ENCODE measurements at regions not wholly inside any gene's neighbourhood (a gene's known extent, or its start where the extent isn't known, plus 50 kb on each side); places are given as distances from the start of the nearest gene placed in this dataset.
A peak's percentile ranks its signal among the peaks of the same experiment; 100 is the strongest.

- CTCF ChIA-PET = no interaction called here
- Mint-ChIP-seq H3K9me3 (ENCODE audit: low read depth) (peaks cover 3% of the 10 kb centered on the region), H3K36me3 (peaks cover 1% of the 10 kb centered on the region), H3K27me3 (peaks cover 9% of the 10 kb centered on the region), H3K4me1 (no peaks in the 10 kb centered on the region), H3K27ac (no peak overlapping the region), H3K4me3 (no peak overlapping the region)
- DNase-seq (no peak), ATAC-seq (no peak)
Observed at GRCh38 chr12:41942354-41942753, 202.3 kb downstream of the GXYLT1 start.

GRCh38 chr12:41941079-41941478, 203.6 kb downstream of the GXYLT1 start:
- DNase-seq (no peak), ATAC-seq (no peak)
- Mint-ChIP-seq H3K9me3 (ENCODE audit: low read depth) (no peaks in the 10 kb centered on the region), H3K36me3 (peaks cover 1% of the 10 kb centered on the region), H3K4me1 (no peaks in the 10 kb centered on the region), H3K27me3 (peaks cover 15% of the 10 kb centered on the region), H3K4me3 (no peak overlapping the region), H3K27ac (no peak overlapping the region)
- CTCF ChIA-PET = no interaction called here

- no peaks in the 10 kb centered on the region for H3K4me1 Mint-ChIP-seq
- peaks cover 1% of the 10 kb centered on the region for H3K36me3 Mint-ChIP-seq
- CTCF ChIA-PET = no interaction called here
- H3K27me3 Mint-ChIP-seq = peaks cover 15% of the 10 kb centered on the region
- H3K9me3 Mint-ChIP-seq (ENCODE audit: low read depth) = no peaks in the 10 kb centered on the region
- ATAC-seq (no peak), DNase-seq (no peak)
- no peak overlapping the region for H3K4me3 Mint-ChIP-seq
- no peak overlapping the region for H3K27ac Mint-ChIP-seq
Observed at GRCh38 chr12:41940571-41940970, 204.1 kb downstream of the GXYLT1 start.

GRCh38 chr12:41936333-41936732, 208.3 kb downstream of the GXYLT1 start:
- Mint-ChIP-seq H3K36me3 (no peaks in the 10 kb centered on the region), H3K9me3 (ENCODE audit: low read depth) (no peaks in the 10 kb centered on the region), H3K27me3 (peaks cover 38% of the 10 kb centered on the region), H3K27ac (no peak overlapping the region), H3K4me1 (peaks cover 5% of the 10 kb centered on the region), H3K4me3 (no peak overlapping the region)
- no peak for ATAC-seq
- CTCF ChIA-PET = no interaction called here
- DNase-seq = no peak

GRCh38 chr12:41935911-41936310, 208.8 kb downstream of the GXYLT1 start:
- H3K36me3 Mint-ChIP-seq = no peaks in the 10 kb centered on the region
- CTCF ChIA-PET = no interaction called here
- no peak for DNase-seq
- peaks cover 7% of the 10 kb centered on the region for H3K4me1 Mint-ChIP-seq
- H3K9me3 Mint-ChIP-seq (ENCODE audit: low read depth) = no peaks in the 10 kb centered on the region
- H3K27ac Mint-ChIP-seq = no peak overlapping the region
- H3K4me3 Mint-ChIP-seq = no peak overlapping the region
- peaks cover 36% of the 10 kb centered on the region for H3K27me3 Mint-ChIP-seq
- no peak for ATAC-seq

GRCh38 chr12:41932470-41932991, 212.1 kb downstream of the GXYLT1 start:
- DNase-seq = no peak
- no peaks in the 10 kb centered on the region for H3K36me3 Mint-ChIP-seq
- peaks cover 39% of the 10 kb centered on the region for H3K27me3 Mint-ChIP-seq
- ATAC-seq = peak; percentile 51
- H3K9me3 Mint-ChIP-seq (ENCODE audit: low read depth) = no peaks in the 10 kb centered on the region
- H3K27ac Mint-ChIP-seq = no peak overlapping the region
- H3K4me1 Mint-ChIP-seq = peaks cover 7% of the 10 kb centered on the region
- H3K4me3 Mint-ChIP-seq = peak overlapping the region; percentile 53
- CTCF ChIA-PET = no interaction called here

GRCh38 chr12:41930866-41931437, 213.7 kb downstream of the GXYLT1 start:
- ATAC-seq = no peak
- Mint-ChIP-seq H3K9me3 (ENCODE audit: low read depth) (no peaks in the 10 kb centered on the region), H3K27ac (no peak overlapping the region), H3K27me3 (peaks cover 41% of the 10 kb centered on the region), H3K36me3 (no peaks in the 10 kb centered on the region), H3K4me1 (peaks cover 7% of the 10 kb centered on the region), H3K4me3 (peak overlapping the region; percentile 20)
- no peak for DNase-seq
- CTCF ChIA-PET = no interaction called here

- no peak for ATAC-seq
- no peak overlapping the region for H3K4me3 Mint-ChIP-seq
Observed at GRCh38 chr12:41924111-41924510, 220.6 kb downstream of the GXYLT1 start.

GRCh38 chr12:41923351-41923750, 221.3 kb downstream of the GXYLT1 start:
- no peaks in the 10 kb centered on the region for H3K36me3 Mint-ChIP-seq
- DNase-seq = no peak
- no peaks in the 10 kb centered on the region for H3K9me3 Mint-ChIP-seq (ENCODE audit: low read depth)
- peaks cover 23% of the 10 kb centered on the region for H3K27me3 Mint-ChIP-seq
- H3K4me1 Mint-ChIP-seq = no peaks in the 10 kb centered on the region
- no peak overlapping the region for H3K4me3 Mint-ChIP-seq
- ATAC-seq = no peak
- H3K27ac Mint-ChIP-seq = no peak overlapping the region
- CTCF ChIA-PET = no interaction called here

More at GRCh38 chr12:41924111-41924510, 220.6 kb downstream of the GXYLT1 start:
- H3K36me3 Mint-ChIP-seq = no peaks in the 10 kb centered on the region
- H3K9me3 Mint-ChIP-seq (ENCODE audit: low read depth) = no peaks in the 10 kb centered on the region
- DNase-seq = no peak
- no peak overlapping the region for H3K27ac Mint-ChIP-seq
- H3K27me3 Mint-ChIP-seq = peaks cover 22% of the 10 kb centered on the region
- H3K4me1 Mint-ChIP-seq = no peaks in the 10 kb centered on the region
- CTCF ChIA-PET = no interaction called here

GRCh38 chr12:41920355-41920754, 224.3 kb downstream of the GXYLT1 start:
- H3K36me3 Mint-ChIP-seq = no peaks in the 10 kb centered on the region
- CTCF ChIA-PET = no interaction called here

GRCh38 chr12:41919526-41920261, 225.0 kb downstream of the GXYLT1 start:
- Mint-ChIP-seq H3K4me1 (no peaks in the 10 kb centered on the region), H3K27me3 (peaks cover 20% of the 10 kb centered on the region), H3K4me3 (no peak overlapping the region), H3K9me3 (ENCODE audit: low read depth) (no peaks in the 10 kb centered on the region), H3K36me3 (no peaks in the 10 kb centered on the region), H3K27ac (no peak overlapping the region)
- ATAC-seq (no peak), DNase-seq (no peak)
- CTCF ChIA-PET = no interaction called here

More at GRCh38 chr12:41920355-41920754, 224.3 kb downstream of the GXYLT1 start:
- H3K4me1 Mint-ChIP-seq = no peaks in the 10 kb centered on the region
- ATAC-seq (no peak), DNase-seq (no peak)
- H3K27ac Mint-ChIP-seq = no peak overlapping the region
- H3K4me3 Mint-ChIP-seq = no peak overlapping the region
- H3K27me3 Mint-ChIP-seq = peaks cover 20% of the 10 kb centered on the region
- H3K9me3 Mint-ChIP-seq (ENCODE audit: low read depth) = no peaks in the 10 kb centered on the region

GRCh38 chr12:41919048-41919447, 225.6 kb downstream of the GXYLT1 start:
- no peaks in the 10 kb centered on the region for H3K4me1 Mint-ChIP-seq
- CTCF ChIA-PET = no interaction called here
- ATAC-seq = no peak

GRCh38 chr12:41917938-41918341, 226.7 kb downstream of the GXYLT1 start:
- H3K4me1 Mint-ChIP-seq = no peaks in the 10 kb centered on the region
- DNase-seq (no peak), ATAC-seq (no peak)
- H3K27me3 Mint-ChIP-seq = peaks cover 16% of the 10 kb centered on the region
- no peak overlapping the region for H3K4me3 Mint-ChIP-seq
- H3K27ac Mint-ChIP-seq = no peak overlapping the region
- CTCF ChIA-PET = no interaction called here
- H3K9me3 Mint-ChIP-seq (ENCODE audit: low read depth) = no peaks in the 10 kb centered on the region
- H3K36me3 Mint-ChIP-seq = no peaks in the 10 kb centered on the region

More at GRCh38 chr12:41919048-41919447, 225.6 kb downstream of the GXYLT1 start:
- Mint-ChIP-seq H3K36me3 (no peaks in the 10 kb centered on the region), H3K9me3 (ENCODE audit: low read depth) (no peaks in the 10 kb centered on the region), H3K27me3 (peaks cover 20% of the 10 kb centered on the region), H3K27ac (no peak overlapping the region), H3K4me3 (no peak overlapping the region)
- no peak for DNase-seq

GRCh38 chr12:41917181-41917580, 227.5 kb downstream of the GXYLT1 start:
- H3K9me3 Mint-ChIP-seq (ENCODE audit: low read depth) = no peaks in the 10 kb centered on the region
- DNase-seq (no peak), ATAC-seq (no peak)
- no peaks in the 10 kb centered on the region for H3K36me3 Mint-ChIP-seq
- no peak overlapping the region for H3K4me3 Mint-ChIP-seq
- no peak overlapping the region for H3K27ac Mint-ChIP-seq
- CTCF ChIA-PET = no interaction called here
- H3K4me1 Mint-ChIP-seq = no peaks in the 10 kb centered on the region
- H3K27me3 Mint-ChIP-seq = peaks cover 15% of the 10 kb centered on the region
